Activated naive CD8-positive, alpha-beta T cell treated with anti-CD3 and anti-CD28 coated beads, Interleukin-2, amount 10 ng/mL, durations not matched to agents 7 days and 5 days (primary cell): ENCODE measurements at regions not wholly inside any gene's neighbourhood (a gene's known extent, or its start where the extent isn't known, plus 50 kb on each side); places are given as distances from the start of the nearest gene placed in this dataset.
"Not testable (repeated sequence)": the region's sequence is repeated elsewhere in the genome, so short reads cannot be mapped to it uniquely, and the experiment has no call there.

Source experiments
- ATAC-seq: fragments of 150-1000 bp; cut with Tn5 transposase; one replicate; pipeline ENCODE4 v1.10.0; 2021; ENCODE audit warnings: low read depth, moderate library complexity
- POLR2A ChIA-PET: fragments of 350-600 bp; sonication (Branson Sonifier 250); formaldehyde crosslinking; loops from one replicate; lab custom pipeline; 2021; ENCODE audit warnings: antibody characterized with exemption; lab: Charles Lee
- DNase-seq: peaks from one replicate; pipeline ENCODE4 v3.0.0; 2021
- H3K27ac Mint-ChIP-seq: one replicate; pipeline ENCODE4 v1.8.0; 2022; ENCODE audit warnings: mild to moderate bottlenecking, mixed read lengths
- H3K27me3 Mint-ChIP-seq: one replicate; pipeline ENCODE4 v1.8.0; 2022; ENCODE audit warnings: mild to moderate bottlenecking, moderate library complexity, mixed read lengths
- H3K36me3 Mint-ChIP-seq: one replicate; pipeline ENCODE4 v1.8.0; 2021; ENCODE audit warnings: mild to moderate bottlenecking, mixed read lengths
- H3K4me1 Mint-ChIP-seq: one replicate; pipeline ENCODE4 v1.8.0; 2021; ENCODE audit warnings: mixed read lengths
- H3K4me3 Mint-ChIP-seq: one replicate; pipeline ENCODE4 v1.8.0; 2022; ENCODE audit warnings: mild to moderate bottlenecking, moderate library complexity, mixed read lengths
- H3K9me3 Mint-ChIP-seq: one replicate; pipeline ENCODE4 v1.8.0; 2021; ENCODE audit warnings: mixed read lengths

GRCh38 chr10:16146993-16147392, 286.7 kb upstream of the MINDY3 start:
- Mint-ChIP-seq H3K36me3 (no peaks in the 10 kb centered on the region), H3K27ac (no peak overlapping the region), H3K4me3 (no peak overlapping the region), H3K27me3 (peaks cover 8% of the 10 kb centered on the region), H3K4me1 (no peaks in the 10 kb centered on the region), H3K9me3 (peaks cover 9% of the 10 kb centered on the region)
- POLR2A ChIA-PET = no interaction called here
- no peak for DNase-seq
- ATAC-seq = no peak

GRCh38 chr10:16155834-16156233, 281.0 kb upstream of the PTER start:
- Mint-ChIP-seq H3K9me3 (peaks cover 7% of the 10 kb centered on the region), H3K27me3 (peaks cover 6% of the 10 kb centered on the region), H3K4me1 (no peaks in the 10 kb centered on the region), H3K4me3 (no peak overlapping the region), H3K27ac (no peak overlapping the region), H3K36me3 (no peaks in the 10 kb centered on the region)
- DNase-seq = no peak
- ATAC-seq = no peak
- POLR2A ChIA-PET = no interaction called here

GRCh38 chr10:16156681-16157080, 280.1 kb upstream of the PTER start:
- Mint-ChIP-seq H3K27ac (no peak overlapping the region), H3K4me1 (no peaks in the 10 kb centered on the region), H3K9me3 (peaks cover 3% of the 10 kb centered on the region), H3K4me3 (no peak overlapping the region), H3K27me3 (peaks cover 3% of the 10 kb centered on the region), H3K36me3 (no peaks in the 10 kb centered on the region)
- POLR2A ChIA-PET = no interaction called here
- ATAC-seq (no peak), DNase-seq (no peak)

- H3K4me1 Mint-ChIP-seq, H3K36me3 Mint-ChIP-seq, H3K4me3 Mint-ChIP-seq, H3K27ac Mint-ChIP-seq, H3K9me3 Mint-ChIP-seq, DNase-seq, POLR2A ChIA-PET, ATAC-seq, H3K27me3 Mint-ChIP-seq: not testable (repeated sequence)
These were observed 271.7 kb upstream of the PTER start for GRCh38 chr10:16165067-16165466.

GRCh38 chr10:16182144-16182543, 254.7 kb upstream of the PTER start:
- Mint-ChIP-seq H3K36me3 (no peaks in the 10 kb centered on the region), H3K4me1 (no peaks in the 10 kb centered on the region), H3K4me3 (no peak overlapping the region), H3K27ac (no peak overlapping the region), H3K9me3 (no peaks in the 10 kb centered on the region), H3K27me3 (peaks cover 4% of the 10 kb centered on the region)
- ATAC-seq (no peak), DNase-seq (no peak)
- POLR2A ChIA-PET = no interaction called here

GRCh38 chr10:16182688-16183087, 254.1 kb upstream of the PTER start:
- Mint-ChIP-seq H3K36me3 (no peaks in the 10 kb centered on the region), H3K27ac (no peak overlapping the region), H3K4me1 (no peaks in the 10 kb centered on the region), H3K4me3 (no peak overlapping the region), H3K27me3 (peaks cover 4% of the 10 kb centered on the region), H3K9me3 (no peaks in the 10 kb centered on the region)
- no peak for DNase-seq
- POLR2A ChIA-PET = no interaction called here
- ATAC-seq = no peak

GRCh38 chr10:16184096-16184597, 252.7 kb upstream of the PTER start:
- Mint-ChIP-seq H3K36me3 (no peaks in the 10 kb centered on the region), H3K9me3 (no peaks in the 10 kb centered on the region), H3K4me1 (no peaks in the 10 kb centered on the region), H3K4me3 (no peak overlapping the region), H3K27ac (no peak overlapping the region), H3K27me3 (peaks cover 4% of the 10 kb centered on the region)
- ATAC-seq (no peak), DNase-seq (no peak)
- POLR2A ChIA-PET = no interaction called here

- ATAC-seq (no peak), DNase-seq (no peak)
- no peaks in the 10 kb centered on the region for H3K9me3 Mint-ChIP-seq
- H3K4me3 Mint-ChIP-seq = no peak overlapping the region
- peaks cover 4% of the 10 kb centered on the region for H3K27me3 Mint-ChIP-seq
- no peaks in the 10 kb centered on the region for H3K4me1 Mint-ChIP-seq
- H3K36me3 Mint-ChIP-seq = no peaks in the 10 kb centered on the region
- H3K27ac Mint-ChIP-seq = no peak overlapping the region
- POLR2A ChIA-PET = no interaction called here
These were observed 251.9 kb upstream of the PTER start for GRCh38 chr10:16184906-16185305.

- POLR2A ChIA-PET = no interaction called here
- no peak for ATAC-seq
- Mint-ChIP-seq H3K9me3 (no peaks in the 10 kb centered on the region), H3K36me3 (no peaks in the 10 kb centered on the region), H3K4me3 (no peak overlapping the region), H3K27ac (no peak overlapping the region), H3K27me3 (peaks cover 8% of the 10 kb centered on the region), H3K4me1 (no peaks in the 10 kb centered on the region)
- DNase-seq = no peak
These were observed 250.2 kb upstream of the PTER start for GRCh38 chr10:16186564-16186963.

GRCh38 chr10:16187161-16187560, 249.6 kb upstream of the PTER start:
- POLR2A ChIA-PET = no interaction called here
- Mint-ChIP-seq H3K27ac (no peak overlapping the region), H3K4me1 (no peaks in the 10 kb centered on the region), H3K9me3 (no peaks in the 10 kb centered on the region), H3K36me3 (no peaks in the 10 kb centered on the region), H3K27me3 (peaks cover 6% of the 10 kb centered on the region), H3K4me3 (no peak overlapping the region)
- DNase-seq = no peak
- no peak for ATAC-seq

- H3K27me3 Mint-ChIP-seq = peaks cover 4% of the 10 kb centered on the region
- DNase-seq = no peak
- peaks cover 7% of the 10 kb centered on the region for H3K36me3 Mint-ChIP-seq
- H3K4me1 Mint-ChIP-seq = peaks cover 20% of the 10 kb centered on the region
- POLR2A ChIA-PET = no interaction called here
- peaks cover 10% of the 10 kb centered on the region for H3K9me3 Mint-ChIP-seq
- no peak overlapping the region for H3K27ac Mint-ChIP-seq
- no peak overlapping the region for H3K4me3 Mint-ChIP-seq
- ATAC-seq = no peak
These were observed 244.5 kb upstream of the PTER start for GRCh38 chr10:16192337-16192736.

GRCh38 chr10:16193241-16193640, 243.6 kb upstream of the PTER start:
- Mint-ChIP-seq H3K27ac (no peak overlapping the region), H3K27me3 (peaks cover 4% of the 10 kb centered on the region), H3K9me3 (peaks cover 10% of the 10 kb centered on the region), H3K4me1 (peaks cover 20% of the 10 kb centered on the region), H3K4me3 (no peak overlapping the region), H3K36me3 (peaks cover 7% of the 10 kb centered on the region)
- DNase-seq (no peak), ATAC-seq (no peak)
- POLR2A ChIA-PET = no interaction called here

GRCh38 chr10:16195178-16195769, 241.5 kb upstream of the PTER start:
- peak; percentile 93 for ATAC-seq
- Mint-ChIP-seq H3K9me3 (peaks cover 14% of the 10 kb centered on the region), H3K36me3 (peaks cover 7% of the 10 kb centered on the region), H3K4me1 (peaks cover 20% of the 10 kb centered on the region), H3K27me3 (peaks cover 3% of the 10 kb centered on the region), H3K4me3 (peak overlapping the region; percentile 23), H3K27ac (no peak overlapping the region)
- DNase-seq = no peak
- POLR2A ChIA-PET = no interaction called here

- no peak overlapping the region for H3K27ac Mint-ChIP-seq
- peaks cover 20% of the 10 kb centered on the region for H3K4me1 Mint-ChIP-seq
- POLR2A ChIA-PET = no interaction called here
- H3K36me3 Mint-ChIP-seq = peaks cover 7% of the 10 kb centered on the region
- no peak for ATAC-seq
- H3K27me3 Mint-ChIP-seq = peaks cover 5% of the 10 kb centered on the region
- DNase-seq = no peak
- peaks cover 16% of the 10 kb centered on the region for H3K9me3 Mint-ChIP-seq
- H3K4me3 Mint-ChIP-seq = no peak overlapping the region
These were observed 240.9 kb upstream of the PTER start for GRCh38 chr10:16195894-16196293.
